ENCODE measurements at regions not wholly inside any gene's neighbourhood (a gene's known extent, or its start where the extent isn't known, plus 50 kb on each side); places are given as distances from the start of the nearest gene placed in this dataset.

DNA sequence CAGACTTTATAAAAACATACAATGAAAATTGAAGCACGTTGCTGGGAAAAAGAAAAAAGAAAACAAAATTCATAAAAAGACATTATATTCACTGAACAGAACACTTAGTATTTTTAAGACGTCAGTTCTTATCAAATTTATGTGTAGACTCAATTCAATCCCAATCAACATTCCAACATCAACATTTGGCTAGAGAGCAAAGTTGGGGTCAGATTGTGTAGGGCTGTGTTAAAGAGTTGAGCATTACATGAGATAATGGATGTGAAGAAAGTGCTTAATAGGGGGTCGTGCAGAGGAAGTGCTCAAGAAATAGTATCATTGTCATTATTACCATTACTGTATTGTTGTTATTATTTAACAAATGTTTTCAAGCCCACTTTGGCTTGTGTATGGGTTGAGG lies 154.1 kb upstream of the TNP1 start:
- TF ChIP-seq CTCF (optimal IDR thresholded peaks at IDR 0.05 in 1 of 3, IDR thresholded peaks at IDR 0.05 in 1 of 3, conservative IDR thresholded peaks at IDR 0.05 in 1 of 3; ENCODE audit: extremely low read depth in 1 of 3, insufficient read depth in 2 of 3, low read length in 3 of 3) = no peak
- no peak for TF ChIP-seq EZH2 (IDR thresholded peaks at IDR 0.05; ENCODE audit: low read length)

Measured in keratinocyte (primary cell).